ENCODE measurements at regions not wholly inside any gene's neighbourhood (a gene's known extent, or its start where the extent isn't known, plus 50 kb on each side); places are given as distances from the start of the nearest gene placed in this dataset.

GRCh38 chr1:29945426-29945825, 709.1 kb downstream of the PTPRU start:
- Histone ChIP-seq H3K9me3 (ENCODE audit: control insufficient read depth in 2 of 2, insufficient read depth in 1 of 2, low read depth in 1 of 2, low read length in 1 of 2) (no peaks in the 10 kb centered on the region), H3K36me3 (ENCODE audit: control insufficient read depth in 2 of 2, insufficient read depth in 2 of 2, low read length in 1 of 2) (no peaks in the 10 kb centered on the region), H3K4me1 (ENCODE audit: control insufficient read depth in 2 of 2, insufficient read depth in 2 of 2, low read length in 1 of 2) (no peaks in the 10 kb centered on the region), H3K27ac (ENCODE audit: low read depth in 2 of 2, low read length in 1 of 2) (no peak overlapping the region), H3K27me3 (ENCODE audit: control insufficient read depth in 1 of 2, insufficient read depth in 2 of 2, low read length in 2 of 2) (no peaks in the 10 kb centered on the region), H3K4me3 (ENCODE audit: low read depth in 1 of 2, low read length in 2 of 2) (no peak overlapping the region)
- 22 to 25% methylated on average over 10 of the region's 10 CpGs for WGBS, 2 donors

- 62 to 68% methylated on average over 15 of the region's 15 CpGs for WGBS, 2 donors
- H3K27me3 ChIP-seq (ENCODE audit: control insufficient read depth in 1 of 2, insufficient read depth in 2 of 2, low read length in 2 of 2): no peaks in the 10 kb centered on the region
- no peaks in the 10 kb centered on the region for H3K4me1 ChIP-seq (ENCODE audit: control insufficient read depth in 2 of 2, insufficient read depth in 2 of 2, low read length in 1 of 2)
- no peak overlapping the region for H3K4me3 ChIP-seq (ENCODE audit: low read depth in 1 of 2, low read length in 2 of 2)
- H3K27ac ChIP-seq (ENCODE audit: low read depth in 2 of 2, low read length in 1 of 2): no peak overlapping the region
- no peaks in the 10 kb centered on the region for H3K36me3 ChIP-seq (ENCODE audit: control insufficient read depth in 2 of 2, insufficient read depth in 2 of 2, low read length in 1 of 2)
- no peaks in the 10 kb centered on the region for H3K9me3 ChIP-seq (ENCODE audit: control insufficient read depth in 2 of 2, insufficient read depth in 1 of 2, low read depth in 1 of 2, low read length in 1 of 2)
Observed at GRCh38 chr1:29944253-29944905, 708.1 kb downstream of the PTPRU start.

GRCh38 chr1:29943034-29943433, 706.7 kb downstream of the PTPRU start:
- H3K4me3 ChIP-seq (ENCODE audit: low read depth in 1 of 2, low read length in 2 of 2): no peak overlapping the region
- no peak overlapping the region for H3K27ac ChIP-seq (ENCODE audit: low read depth in 2 of 2, low read length in 1 of 2)
- WGBS, 2 donors: 85 to 92% methylated on average over 2 of the region's 2 CpGs
- no peaks in the 10 kb centered on the region for H3K4me1 ChIP-seq (ENCODE audit: control insufficient read depth in 2 of 2, insufficient read depth in 2 of 2, low read length in 1 of 2)
- H3K27me3 ChIP-seq (ENCODE audit: control insufficient read depth in 1 of 2, insufficient read depth in 2 of 2, low read length in 2 of 2): no peaks in the 10 kb centered on the region
- H3K36me3 ChIP-seq (ENCODE audit: control insufficient read depth in 2 of 2, insufficient read depth in 2 of 2, low read length in 1 of 2): no peaks in the 10 kb centered on the region
- no peaks in the 10 kb centered on the region for H3K9me3 ChIP-seq (ENCODE audit: control insufficient read depth in 2 of 2, insufficient read depth in 1 of 2, low read depth in 1 of 2, low read length in 1 of 2)

GRCh38 chr1:29939079-29939478, 702.8 kb downstream of the PTPRU start:
- H3K9me3 ChIP-seq (ENCODE audit: control insufficient read depth in 2 of 2, insufficient read depth in 1 of 2, low read depth in 1 of 2, low read length in 1 of 2): no peaks in the 10 kb centered on the region
- H3K27me3 ChIP-seq (ENCODE audit: control insufficient read depth in 1 of 2, insufficient read depth in 2 of 2, low read length in 2 of 2): no peaks in the 10 kb centered on the region
- H3K27ac ChIP-seq (ENCODE audit: low read depth in 2 of 2, low read length in 1 of 2): no peak overlapping the region
- WGBS, 2 donors: 71 to 82% methylated on average over 2 of the region's 2 CpGs
- no peak overlapping the region for H3K4me3 ChIP-seq (ENCODE audit: low read depth in 1 of 2, low read length in 2 of 2)
- no peaks in the 10 kb centered on the region for H3K36me3 ChIP-seq (ENCODE audit: control insufficient read depth in 2 of 2, insufficient read depth in 2 of 2, low read length in 1 of 2)
- no peaks in the 10 kb centered on the region for H3K4me1 ChIP-seq (ENCODE audit: control insufficient read depth in 2 of 2, insufficient read depth in 2 of 2, low read length in 1 of 2)

GRCh38 chr1:29937356-29937755, 701.0 kb downstream of the PTPRU start:
- 88 to 90% methylated on average over 1 of the region's 1 CpG for WGBS, 2 donors
- Histone ChIP-seq H3K36me3 (ENCODE audit: control insufficient read depth in 2 of 2, insufficient read depth in 2 of 2, low read length in 1 of 2) (no peaks in the 10 kb centered on the region), H3K27ac (ENCODE audit: low read depth in 2 of 2, low read length in 1 of 2) (no peak overlapping the region), H3K4me1 (ENCODE audit: control insufficient read depth in 2 of 2, insufficient read depth in 2 of 2, low read length in 1 of 2) (no peaks in the 10 kb centered on the region), H3K4me3 (ENCODE audit: low read depth in 1 of 2, low read length in 2 of 2) (no peak overlapping the region), H3K9me3 (ENCODE audit: control insufficient read depth in 2 of 2, insufficient read depth in 1 of 2, low read depth in 1 of 2, low read length in 1 of 2) (no peaks in the 10 kb centered on the region), H3K27me3 (ENCODE audit: control insufficient read depth in 1 of 2, insufficient read depth in 2 of 2, low read length in 2 of 2) (no peaks in the 10 kb centered on the region)

GRCh38 chr1:29936031-29936544, 699.8 kb downstream of the PTPRU start:
- H3K27ac ChIP-seq (ENCODE audit: low read depth in 2 of 2, low read length in 1 of 2): no peak overlapping the region
- H3K27me3 ChIP-seq (ENCODE audit: control insufficient read depth in 1 of 2, insufficient read depth in 2 of 2, low read length in 2 of 2): no peaks in the 10 kb centered on the region
- no peaks in the 10 kb centered on the region for H3K9me3 ChIP-seq (ENCODE audit: control insufficient read depth in 2 of 2, insufficient read depth in 1 of 2, low read depth in 1 of 2, low read length in 1 of 2)
- H3K36me3 ChIP-seq (ENCODE audit: control insufficient read depth in 2 of 2, insufficient read depth in 2 of 2, low read length in 1 of 2): no peaks in the 10 kb centered on the region
- H3K4me3 ChIP-seq (ENCODE audit: low read depth in 1 of 2, low read length in 2 of 2): no peak overlapping the region
- WGBS, 2 donors: 63 to 67% methylated on average over 7 of the region's 7 CpGs
- H3K4me1 ChIP-seq (ENCODE audit: control insufficient read depth in 2 of 2, insufficient read depth in 2 of 2, low read length in 1 of 2): no peaks in the 10 kb centered on the region

GRCh38 chr1:29934255-29934772, 698.0 kb downstream of the PTPRU start:
- 79 to 80% methylated on average over 6 of the region's 6 CpGs for WGBS, 2 donors
- Histone ChIP-seq H3K4me3 (ENCODE audit: low read depth in 1 of 2, low read length in 2 of 2) (no peak overlapping the region), H3K36me3 (ENCODE audit: control insufficient read depth in 2 of 2, insufficient read depth in 2 of 2, low read length in 1 of 2) (no peaks in the 10 kb centered on the region), H3K9me3 (ENCODE audit: control insufficient read depth in 2 of 2, insufficient read depth in 1 of 2, low read depth in 1 of 2, low read length in 1 of 2) (no peaks in the 10 kb centered on the region), H3K27ac (ENCODE audit: low read depth in 2 of 2, low read length in 1 of 2) (no peak overlapping the region), H3K27me3 (ENCODE audit: control insufficient read depth in 1 of 2, insufficient read depth in 2 of 2, low read length in 2 of 2) (no peaks in the 10 kb centered on the region), H3K4me1 (ENCODE audit: control insufficient read depth in 2 of 2, insufficient read depth in 2 of 2, low read length in 1 of 2) (no peaks in the 10 kb centered on the region)

GRCh38 chr1:29933067-29933466, 696.7 kb downstream of the PTPRU start:
- 10 to 13% methylated on average over 4 of the region's 4 CpGs for WGBS, 2 donors

GRCh38 chr1:29932626-29933025, 696.3 kb downstream of the PTPRU start:
- WGBS, 2 donors: 73 to 83% methylated on average over 8 of the region's 8 CpGs
- H3K27me3 ChIP-seq (ENCODE audit: control insufficient read depth in 1 of 2, insufficient read depth in 2 of 2, low read length in 2 of 2): no peaks in the 10 kb centered on the region
- no peak overlapping the region for H3K27ac ChIP-seq (ENCODE audit: low read depth in 2 of 2, low read length in 1 of 2)
- no peaks in the 10 kb centered on the region for H3K36me3 ChIP-seq (ENCODE audit: control insufficient read depth in 2 of 2, insufficient read depth in 2 of 2, low read length in 1 of 2)
- no peaks in the 10 kb centered on the region for H3K4me1 ChIP-seq (ENCODE audit: control insufficient read depth in 2 of 2, insufficient read depth in 2 of 2, low read length in 1 of 2)
- H3K4me3 ChIP-seq (ENCODE audit: low read depth in 1 of 2, low read length in 2 of 2): no peak overlapping the region
- no peaks in the 10 kb centered on the region for H3K9me3 ChIP-seq (ENCODE audit: control insufficient read depth in 2 of 2, insufficient read depth in 1 of 2, low read depth in 1 of 2, low read length in 1 of 2)

More at GRCh38 chr1:29933067-29933466, 696.7 kb downstream of the PTPRU start:
- Histone ChIP-seq H3K27ac (ENCODE audit: low read depth in 2 of 2, low read length in 1 of 2) (no peak overlapping the region), H3K9me3 (ENCODE audit: control insufficient read depth in 2 of 2, insufficient read depth in 1 of 2, low read depth in 1 of 2, low read length in 1 of 2) (no peaks in the 10 kb centered on the region), H3K27me3 (ENCODE audit: control insufficient read depth in 1 of 2, insufficient read depth in 2 of 2, low read length in 2 of 2) (no peaks in the 10 kb centered on the region), H3K4me1 (ENCODE audit: control insufficient read depth in 2 of 2, insufficient read depth in 2 of 2, low read length in 1 of 2) (no peaks in the 10 kb centered on the region), H3K36me3 (ENCODE audit: control insufficient read depth in 2 of 2, insufficient read depth in 2 of 2, low read length in 1 of 2) (no peaks in the 10 kb centered on the region), H3K4me3 (ENCODE audit: low read depth in 1 of 2, low read length in 2 of 2) (no peak overlapping the region)

Data from esophagus (tissue), 2 donors.